IgD-negative memory B cell (primary cell): ENCODE measurements at regions not wholly inside any gene's neighbourhood (a gene's known extent, or its start where the extent isn't known, plus 50 kb on each side); places are given as distances from the start of the nearest gene placed in this dataset.

Experiments
- H3K27ac Mint-ChIP-seq, 3 donors: one replicate each; pipeline ENCODE4 v1.8.0; 2020 to 2022; ENCODE audit warnings: mild to moderate bottlenecking in 3 of 3, mixed read lengths in 3 of 3, moderate library complexity in 1 of 3
- H3K27me3 Mint-ChIP-seq: one replicate; pipeline ENCODE4 v1.8.0; 2021; ENCODE audit warnings: mixed read lengths
- H3K36me3 Mint-ChIP-seq: one replicate; pipeline ENCODE4 v1.8.0; 2020; ENCODE audit warnings: mild to moderate bottlenecking, mixed read lengths
- H3K4me1 Mint-ChIP-seq, 3 donors: one replicate each; pipeline ENCODE4 v1.8.0; 2020 to 2022; ENCODE audit warnings: mixed read lengths in 3 of 3, mild to moderate bottlenecking in 1 of 3
- H3K4me3 Mint-ChIP-seq, 4 donors: one replicate each; pipeline ENCODE4 v1.8.0; 2020 to 2022; ENCODE audit warnings: mild to moderate bottlenecking in 4 of 4, mixed read lengths in 4 of 4, moderate library complexity in 3 of 4
- H3K9me3 Mint-ChIP-seq, 3 donors: one replicate each; pipeline ENCODE4 v1.8.0; 2020 to 2021; ENCODE audit warnings: mixed read lengths in 3 of 3, mild to moderate bottlenecking in 1 of 3

GRCh38 chr11:13098616-13099289 is 89.6 kb downstream of the RASSF10 start:
- Mint-ChIP-seq H3K4me3 (no peak overlapping the region), H3K36me3 (no peaks in the 10 kb centered on the region), H3K9me3 (peaks cover 0 to 2% (median 0%) of the 10 kb centered on the region in 3 donors), H3K4me1 (no peaks in the 10 kb centered on the region), H3K27me3 (no peaks in the 10 kb centered on the region), H3K27ac (no peak overlapping the region)

DNA sequence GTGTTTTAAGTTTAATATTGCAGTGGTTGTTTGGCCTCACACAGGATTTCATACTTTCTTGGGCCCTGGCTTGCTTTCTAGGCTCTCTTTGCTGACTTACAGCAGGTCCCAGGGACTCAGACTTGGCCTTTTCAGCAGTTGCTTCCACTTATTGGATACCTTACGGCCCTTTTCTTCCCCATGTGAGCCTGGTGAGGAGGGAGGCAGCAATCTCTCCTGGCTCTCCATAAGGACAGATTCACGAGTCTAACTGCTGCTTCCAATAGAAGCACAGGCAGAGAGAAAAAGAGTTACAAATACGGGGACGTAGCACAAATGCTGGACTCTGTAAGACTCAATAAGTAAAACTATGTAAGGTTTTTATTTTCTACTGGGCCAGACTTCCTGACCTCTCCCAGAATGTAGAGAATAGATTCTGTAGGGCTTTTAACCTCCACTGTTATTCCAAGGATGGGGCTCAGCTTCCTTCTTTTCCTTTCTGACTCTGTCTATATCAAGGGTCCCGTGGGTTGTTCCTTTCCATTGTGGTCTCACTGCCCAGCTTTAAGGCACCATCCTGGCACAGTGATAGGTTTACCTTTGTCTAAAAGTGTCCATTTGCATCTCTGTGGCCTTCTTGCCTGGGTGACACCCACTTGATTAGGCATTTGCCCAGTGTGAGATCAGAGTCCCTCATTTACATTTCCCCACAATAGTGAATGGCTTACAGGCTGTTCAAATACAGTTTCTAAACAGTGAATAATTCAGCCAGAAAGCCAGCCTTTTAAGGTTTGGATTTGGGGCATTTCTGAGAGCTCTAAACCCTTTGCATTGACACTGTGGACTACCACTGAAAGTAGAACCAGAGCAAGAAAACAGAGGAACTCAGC is 92.8 kb downstream of the RASSF10 start:
- Mint-ChIP-seq H3K27me3 (peaks cover 4% of the 10 kb centered on the region), H3K36me3 (no peaks in the 10 kb centered on the region), H3K27ac (no peak overlapping the region), H3K4me1 (no peaks in the 10 kb centered on the region), H3K9me3 (peaks cover 0 to 2% (median 0%) of the 10 kb centered on the region in 3 donors), H3K4me3 (no peak overlapping the region)

DNA sequence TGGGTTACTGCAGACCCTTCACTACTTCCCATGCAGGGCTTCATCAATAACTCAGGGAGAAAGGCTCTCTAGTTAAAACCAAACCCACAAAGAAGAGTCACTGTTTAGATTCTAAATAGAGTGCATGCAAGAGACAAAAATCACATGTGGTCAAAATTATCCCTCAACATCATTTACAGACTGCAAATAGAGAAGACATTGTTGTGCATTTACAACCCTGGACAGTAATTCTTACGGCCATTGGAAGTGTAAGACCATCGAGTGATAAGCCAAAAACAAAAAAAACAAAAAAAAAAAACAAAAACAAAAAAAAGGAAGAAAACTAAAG is 93.4 kb downstream of the RASSF10 start:
- Mint-ChIP-seq H3K36me3 (no peaks in the 10 kb centered on the region), H3K4me3 (no peak overlapping the region), H3K4me1 (no peaks in the 10 kb centered on the region), H3K27ac (no peak overlapping the region), H3K27me3 (peaks cover 5% of the 10 kb centered on the region), H3K9me3 (peaks cover 0 to 3% (median 0%) of the 10 kb centered on the region in 3 donors)

GRCh38 chr11:13102865-13103539 is 93.9 kb downstream of the RASSF10 start:
- Mint-ChIP-seq H3K4me3 (no peak overlapping the region), H3K27me3 (peaks cover 5% of the 10 kb centered on the region), H3K36me3 (no peaks in the 10 kb centered on the region), H3K9me3 (peaks cover 0 to 7% (median 0%) of the 10 kb centered on the region in 3 donors), H3K27ac (peak overlapping the region in 1 of 3 donors; percentile 58), H3K4me1 (no peaks in the 10 kb centered on the region)

DNA sequence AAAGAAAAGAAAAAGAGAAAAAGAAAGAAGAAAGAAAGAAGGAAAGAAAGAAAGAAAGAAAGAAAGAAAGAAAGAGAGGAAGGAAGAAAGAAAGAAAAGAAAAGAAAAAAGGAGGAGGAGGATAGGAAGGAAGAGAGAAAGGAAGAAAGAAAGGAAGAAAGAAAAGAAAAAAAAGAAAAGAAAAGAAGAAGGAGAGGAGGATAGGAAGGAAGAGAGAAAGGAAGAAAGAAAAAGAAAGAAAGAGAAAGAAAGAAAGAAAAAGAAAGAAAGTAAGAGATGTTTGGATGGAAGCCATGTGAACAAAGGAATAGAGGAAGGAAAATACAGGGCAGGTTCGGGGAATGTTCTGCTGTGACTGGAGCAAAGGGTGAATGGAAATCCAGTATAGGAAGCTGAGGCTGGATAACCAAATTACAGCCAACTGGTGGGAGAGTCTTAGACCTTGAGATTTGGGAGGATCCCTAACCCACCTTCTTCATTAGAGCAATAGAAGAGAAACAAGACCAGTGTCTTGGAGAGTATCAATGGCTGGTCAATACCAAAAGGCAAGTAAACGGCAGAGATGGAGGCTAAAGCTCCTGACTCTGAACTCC is 94.9 kb downstream of the RASSF10 start:
- Mint-ChIP-seq H3K4me3 (no peak overlapping the region), H3K27ac (no peak overlapping the region), H3K36me3 (no peaks in the 10 kb centered on the region), H3K9me3 (peaks cover 0 to 10% (median 7%) of the 10 kb centered on the region in 3 donors), H3K27me3 (peaks cover 5% of the 10 kb centered on the region), H3K4me1 (no peaks in the 10 kb centered on the region)

DNA sequence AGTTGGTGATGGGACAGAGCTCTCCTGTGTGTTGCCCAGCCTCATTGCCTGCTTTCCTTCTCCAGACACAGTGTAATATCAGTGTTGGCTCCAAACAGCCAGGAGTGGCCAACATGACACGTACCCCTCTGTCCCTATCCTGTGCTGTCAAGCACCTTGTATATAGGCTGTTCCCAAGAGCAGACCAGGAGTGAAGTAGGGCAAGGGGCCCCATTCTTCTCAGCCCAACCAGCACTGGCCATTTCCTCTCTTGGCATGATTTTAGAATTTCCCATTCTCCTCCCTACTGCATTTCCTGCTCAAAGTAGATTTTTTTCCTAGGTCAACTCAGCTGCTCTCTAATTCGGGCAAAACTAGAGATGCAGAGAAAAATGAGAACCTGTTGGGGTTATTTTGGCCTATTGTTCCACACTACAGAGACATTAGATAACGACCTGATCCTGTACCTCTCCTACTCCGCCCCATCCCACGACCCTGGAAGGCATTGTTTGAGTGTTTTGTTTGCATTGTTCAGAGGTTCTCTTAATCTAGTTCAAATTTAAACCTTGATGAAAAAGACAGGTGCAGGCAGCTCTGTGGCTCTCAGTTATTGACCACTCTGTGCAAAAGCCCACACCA is 95.6 kb downstream of the RASSF10 start:
- Mint-ChIP-seq H3K27me3 (peaks cover 5% of the 10 kb centered on the region), H3K9me3 (peaks cover 0 to 12% (median 8%) of the 10 kb centered on the region in 3 donors), H3K27ac (no peak overlapping the region), H3K4me1 (no peaks in the 10 kb centered on the region), H3K36me3 (no peaks in the 10 kb centered on the region), H3K4me3 (no peak overlapping the region)

GRCh38 chr11:13105237-13105844 is 96.2 kb downstream of the RASSF10 start:
- H3K4me3 Mint-ChIP-seq: no peak overlapping the region

DNA sequence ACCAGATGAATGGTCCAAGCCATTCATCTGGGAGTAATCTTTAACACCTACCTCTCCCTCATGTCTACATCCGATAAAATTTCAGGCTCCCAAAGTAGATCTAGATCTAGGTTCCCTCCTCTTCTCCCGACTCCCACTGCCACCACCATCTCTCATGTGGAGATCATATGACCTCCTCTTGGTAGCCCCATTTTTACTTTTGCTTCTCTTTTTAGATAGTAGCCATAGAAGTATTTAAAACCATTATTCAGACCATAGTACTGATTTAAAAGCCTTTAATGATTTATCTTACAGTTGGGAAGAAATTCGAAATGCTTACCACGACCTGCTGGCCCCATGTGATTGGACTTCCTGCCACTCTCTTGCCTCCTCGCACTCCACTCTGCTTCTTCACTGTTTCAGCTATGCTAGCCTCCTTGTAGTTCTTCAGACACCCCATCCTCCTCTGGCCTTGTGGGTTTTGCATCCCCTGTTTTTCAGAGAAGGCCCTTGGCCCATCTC is 98.5 kb downstream of the RASSF10 start:
- peaks cover 0 to 10% (median 8%) of the 10 kb centered on the region in 3 donors for H3K9me3 Mint-ChIP-seq
- H3K4me3 Mint-ChIP-seq: no peak overlapping the region
- H3K27ac Mint-ChIP-seq: peak overlapping the region in 1 of 3 donors; percentile 33
- peaks cover 0 to 3% (median 2%) of the 10 kb centered on the region in 3 donors for H3K4me1 Mint-ChIP-seq
- no peaks in the 10 kb centered on the region for H3K36me3 Mint-ChIP-seq
- H3K27me3 Mint-ChIP-seq: peaks cover 5% of the 10 kb centered on the region

More at GRCh38 chr11:13105237-13105844, 96.2 kb downstream of the RASSF10 start:
- Mint-ChIP-seq H3K36me3 (no peaks in the 10 kb centered on the region), H3K9me3 (peaks cover 0 to 12% (median 8%) of the 10 kb centered on the region in 3 donors), H3K27me3 (peaks cover 5% of the 10 kb centered on the region), H3K27ac (no peak overlapping the region), H3K4me1 (no peaks in the 10 kb centered on the region)

- Mint-ChIP-seq H3K27ac (no peak overlapping the region), H3K36me3 (no peaks in the 10 kb centered on the region), H3K27me3 (peaks cover 5% of the 10 kb centered on the region), H3K4me3 (no peak overlapping the region), H3K9me3 (peaks cover 0 to 10% (median 8%) of the 10 kb centered on the region in 3 donors), H3K4me1 (peaks cover 0 to 4% (median 4%) of the 10 kb centered on the region in 3 donors)
Measured at GRCh38 chr11:13108416-13108815, 99.3 kb downstream of the RASSF10 start.

DNA sequence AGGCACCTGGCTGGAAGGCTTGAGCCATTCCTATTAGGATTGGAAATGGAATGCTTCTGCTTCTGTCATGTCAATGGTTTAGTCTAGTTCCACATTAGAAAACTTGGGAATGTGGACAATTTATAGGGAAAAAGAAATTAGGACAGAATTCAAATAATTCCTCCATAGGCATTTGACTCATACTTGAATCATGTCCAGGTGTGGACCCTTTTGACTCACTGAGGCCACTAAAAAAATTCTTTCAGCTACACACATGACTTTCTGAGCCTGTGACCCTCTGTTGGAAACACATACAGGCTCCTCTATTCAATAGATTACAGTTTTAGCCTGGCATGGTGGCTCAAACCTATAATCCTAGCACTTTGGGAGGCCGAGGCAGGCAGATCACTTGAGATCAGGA is 100.5 kb downstream of the RASSF10 start:
- Mint-ChIP-seq H3K36me3 (no peaks in the 10 kb centered on the region), H3K27ac (no peak overlapping the region), H3K9me3 (peaks cover 0 to 10% (median 8%) of the 10 kb centered on the region in 3 donors), H3K4me3 (no peak overlapping the region), H3K27me3 (peaks cover 5% of the 10 kb centered on the region), H3K4me1 (peaks cover 0 to 4% (median 4%) of the 10 kb centered on the region in 3 donors)

- Mint-ChIP-seq H3K4me1 (peaks cover 0 to 4% (median 4%) of the 10 kb centered on the region in 3 donors), H3K4me3 (no peak overlapping the region), H3K9me3 (peaks cover 0 to 10% (median 8%) of the 10 kb centered on the region in 3 donors), H3K27me3 (peaks cover 5% of the 10 kb centered on the region), H3K27ac (no peak overlapping the region), H3K36me3 (no peaks in the 10 kb centered on the region)
Measured at GRCh38 chr11:13110145-13110544, 101.0 kb downstream of the RASSF10 start.

- Mint-ChIP-seq H3K27ac (no peak overlapping the region), H3K4me1 (peaks cover 0 to 4% (median 4%) of the 10 kb centered on the region in 3 donors), H3K36me3 (no peaks in the 10 kb centered on the region), H3K9me3 (peaks cover 0 to 10% (median 8%) of the 10 kb centered on the region in 3 donors), H3K4me3 (no peak overlapping the region), H3K27me3 (peaks cover 1% of the 10 kb centered on the region)
Measured at GRCh38 chr11:13110929-13111812, 102.1 kb downstream of the RASSF10 start.

GRCh38 chr11:13111813-13112130 is 102.7 kb downstream of the RASSF10 start:
- Mint-ChIP-seq H3K27ac (no peak overlapping the region), H3K27me3 (peaks cover 4% of the 10 kb centered on the region), H3K36me3 (no peaks in the 10 kb centered on the region)

More at GRCh38 chr11:13111813-13112130, 102.7 kb downstream of the RASSF10 start:
- Mint-ChIP-seq H3K9me3 (peaks cover 0 to 10% (median 8%) of the 10 kb centered on the region in 3 donors), H3K4me3 (no peak overlapping the region), H3K4me1 (peaks cover 0 to 4% (median 4%) of the 10 kb centered on the region in 3 donors)
